GM12891 (cell line): ENCODE measurements at regions not wholly inside any gene's neighbourhood (a gene's known extent, or its start where the extent isn't known, plus 50 kb on each side); places are given as distances from the start of the nearest gene placed in this dataset.

Experiments used
- POLR2A ChIP-seq: IDR thresholded peaks from 2 replicates; pipeline ENCODE4 v1.6.1; 2011; ENCODE audit warnings: low read depth, low read length, control low read depth
- POLR2AphosphoS5 ChIP-seq: IDR thresholded peaks from 2 replicates; pipeline ENCODE4 v1.6.1; 2011; ENCODE audit warnings: low read depth, low read length, control low read depth

DNA sequence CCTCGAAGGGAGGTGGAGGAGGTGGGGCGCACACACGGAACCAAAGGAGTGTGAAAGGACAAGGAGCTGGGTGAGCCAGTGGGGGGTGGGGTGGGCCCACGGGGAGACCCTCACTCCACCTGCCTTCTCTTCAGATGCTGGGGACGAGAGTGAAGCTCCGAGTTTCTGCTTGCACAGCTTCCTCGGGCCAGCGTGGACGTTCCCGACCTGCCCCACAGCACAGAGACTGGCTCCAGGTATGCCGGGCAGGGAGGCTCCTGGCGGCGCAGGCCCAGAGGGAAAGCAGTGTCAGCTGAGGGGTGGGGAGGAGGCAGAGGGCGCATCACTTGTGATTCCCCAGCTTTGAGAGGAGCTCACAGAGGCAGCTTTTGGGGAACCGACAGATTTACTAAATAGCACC is 98.5 kb upstream of the RPS6KA2 start:
- TF ChIP-seq POLR2AphosphoS5 = no peak
- no peak for TF ChIP-seq POLR2A
